Aorta (tissue), 5 donors: ENCODE measurements at regions not wholly inside any gene's neighbourhood (a gene's known extent, or its start where the extent isn't known, plus 50 kb on each side); places are given as distances from the start of the nearest gene placed in this dataset.

Experiments used
- ATAC-seq: fragments of 200-7000 bp; cut with Tn5 transposase; one replicate; pipeline ENCODE4 v1.9.1; 2022; ENCODE audit warnings: moderate library complexity; ENCODE audit not compliant: low FRiP score
- DNase-seq, 2 donors: peaks; one replicate each; pipeline ENCODE4 v3.0.0-alpha.2; 2020
- H3K27ac ChIP-seq, 2 donors: one replicate each; pipeline ENCODE4 v1.5.1; 2013; ENCODE audit warnings: low read length in 2 of 2, mild to moderate bottlenecking in 2 of 2, moderate library complexity in 2 of 2, control low read depth in 1 of 2, inconsistent platforms in 1 of 2, low read depth in 1 of 2
- H3K27me3 ChIP-seq, 2 donors: one replicate each; pipeline ENCODE4 v1.6.1; 2013; ENCODE audit warnings: control low read depth in 1 of 2, low read length in 1 of 2, mild to moderate bottlenecking in 1 of 2, moderate library complexity in 1 of 2; ENCODE audit not compliant: insufficient read depth in 2 of 2, control insufficient read depth in 1 of 2
- H3K36me3 ChIP-seq, 2 donors: one replicate each; pipeline ENCODE4 v1.6.1; 2013; ENCODE audit warnings: control low read depth in 1 of 2, low read length in 1 of 2, mild to moderate bottlenecking in 1 of 2; ENCODE audit not compliant: insufficient read depth in 2 of 2, control insufficient read depth in 1 of 2
- H3K4me1 ChIP-seq, 2 donors: one replicate each; pipeline ENCODE4 v1.6.1; 2013; ENCODE audit warnings: low read length in 2 of 2, control low read depth in 1 of 2, mild to moderate bottlenecking in 1 of 2, moderate library complexity in 1 of 2; ENCODE audit not compliant: insufficient read depth in 2 of 2, control insufficient read depth in 1 of 2
- H3K4me3 ChIP-seq, 2 donors: one replicate each; pipeline ENCODE4 v1.5.1; 2013; ENCODE audit warnings: low read length in 2 of 2, control low read depth in 1 of 2, mild to moderate bottlenecking in 1 of 2
- H3K9me3 ChIP-seq: one replicate; pipeline ENCODE4 v1.6.1; 2013; ENCODE audit warnings: mild to moderate bottlenecking, low read length; ENCODE audit not compliant: control insufficient read depth
- WGBS, 2 donors: extraction: QIAGEN DNeasy Blood & Tissue Kit; methylation state at CpG; one replicate each; pipeline ENCODE4 v1.1.7; 2013; 5-methylcytosine and 5-hydroxymethylcytosine counted together
- intact Hi-C, 2 donors: fragments of 100-400 bp; cut with DNase I; formaldehyde crosslinking; loops; one replicate each; pipeline versions ENCODE4 v1.14.2 to v1.15.0; 2022
- donor health status: healthy with polysubstance abuse.
- donor health status: Bipolar disorder and iron deficiency.
- donor health status: DM: no; HTN: no; CAD: no.
- donor health status: DM: no; HTN: no; CAD: no.
- donor health status: DM: yes; HTN: yes; CAD: no.

GRCh38 chr22:47396105-47396504 lies 633.7 kb downstream of the TBC1D22A start:
- WGBS, 2 donors: 93 to 95% methylated on average over 12 of the region's 12 CpGs
- peak in 1 of 2 donors; percentile 61 for DNase-seq

DNA sequence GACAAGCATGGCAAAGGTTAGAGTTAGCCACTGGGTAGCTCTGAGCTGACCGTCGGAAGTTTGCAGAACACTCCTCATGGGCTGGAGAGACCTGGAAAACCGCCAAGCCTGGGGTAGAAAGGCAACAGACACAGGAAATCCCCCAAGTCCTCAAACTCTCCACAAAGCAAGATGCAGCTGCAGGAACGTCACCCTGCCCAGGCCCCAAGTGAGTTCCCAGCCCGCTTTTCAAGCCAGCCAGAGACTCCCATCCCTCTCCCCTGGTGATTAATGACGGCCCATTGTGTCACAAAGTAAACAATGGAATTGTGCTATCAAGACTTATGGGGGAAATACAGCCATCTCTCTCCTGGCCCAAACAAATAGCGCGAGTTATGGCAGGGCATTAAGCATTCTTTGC lies 633.0 kb downstream of the TBC1D22A start:
- Histone ChIP-seq H3K27ac (no peak overlapping the region), H3K4me1 (no peaks in the 10 kb centered on the region), H3K4me3 (no peak overlapping the region), H3K27me3 (no peaks in the 10 kb centered on the region), H3K9me3 (no peaks in the 10 kb centered on the region), H3K36me3 (no peaks in the 10 kb centered on the region)
- whole genome bisulfite sequencing, 2 donors: 9 to 35% methylated on average over 8 of the region's 8 CpGs
- DNase-seq (peak in 1 of 2 donors; percentile 55), ATAC-seq (no peak)
- intact Hi-C loops: no loop called here

More at GRCh38 chr22:47396105-47396504, 633.7 kb downstream of the TBC1D22A start:
- no peak overlapping the region for H3K27ac ChIP-seq
- no peaks in the 10 kb centered on the region for H3K36me3 ChIP-seq
- H3K9me3 ChIP-seq: no peaks in the 10 kb centered on the region
- no peaks in the 10 kb centered on the region for H3K27me3 ChIP-seq
- H3K4me1 ChIP-seq: no peaks in the 10 kb centered on the region
- intact Hi-C loops: no loop called here
- no peak overlapping the region for H3K4me3 ChIP-seq
- no peak for ATAC-seq

GRCh38 chr22:47394504-47395440 lies 632.3 kb downstream of the TBC1D22A start:
- Histone ChIP-seq H3K36me3 (no peaks in the 10 kb centered on the region), H3K4me1 (no peaks in the 10 kb centered on the region), H3K27ac (no peak overlapping the region), H3K27me3 (no peaks in the 10 kb centered on the region), H3K4me3 (no peak overlapping the region), H3K9me3 (no peaks in the 10 kb centered on the region)
- WGBS, 2 donors: 70 to 77% methylated on average over 12 of the region's 12 CpGs
- DNase-seq (peak in 1 of 2 donors; percentile 36), ATAC-seq (no peak)
- intact Hi-C loops: no loop called here

- Histone ChIP-seq H3K36me3 (no peaks in the 10 kb centered on the region), H3K9me3 (no peaks in the 10 kb centered on the region), H3K27me3 (no peaks in the 10 kb centered on the region), H3K4me3 (no peak overlapping the region), H3K27ac (no peak overlapping the region), H3K4me1 (no peaks in the 10 kb centered on the region)
- peak; percentile 25 to 43 for DNase-seq
- intact Hi-C loops: no loop called here
- ATAC-seq: no peak
- WGBS, 2 donors: 83 to 89% methylated on average over 9 of the region's 9 CpGs
Observed at GRCh38 chr22:47393191-47393590, 630.7 kb downstream of the TBC1D22A start.

DNA sequence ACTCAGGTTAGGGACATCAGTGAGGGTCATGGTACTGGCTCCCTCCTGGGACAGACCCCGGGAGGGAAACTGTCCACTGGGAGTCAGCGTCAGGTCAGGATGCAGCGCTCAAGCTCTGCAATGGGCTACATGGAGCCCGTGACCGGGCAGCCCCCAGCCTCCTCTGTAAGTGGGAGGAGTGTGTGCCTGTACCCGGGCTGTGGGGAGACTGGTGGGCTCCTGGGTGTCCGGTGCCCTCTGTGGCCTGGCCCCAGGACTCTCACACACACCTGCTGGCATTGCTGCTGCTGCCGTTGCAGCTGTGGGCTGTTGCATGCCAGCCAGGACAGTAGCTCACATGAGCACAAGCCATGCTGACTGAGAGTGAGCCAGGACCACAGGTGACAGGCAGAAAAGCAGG lies 630.3 kb downstream of the TBC1D22A start:
- Histone ChIP-seq H3K27ac (no peak overlapping the region), H3K36me3 (no peaks in the 10 kb centered on the region), H3K27me3 (no peaks in the 10 kb centered on the region), H3K4me3 (no peak overlapping the region), H3K4me1 (no peaks in the 10 kb centered on the region), H3K9me3 (no peaks in the 10 kb centered on the region)
- intact Hi-C loops: no loop called here
- DNase-seq: peak; percentile 17 to 59
- 78 to 83% methylated on average over 8 of the region's 8 CpGs for WGBS, 2 donors
- ATAC-seq: no peak

DNA sequence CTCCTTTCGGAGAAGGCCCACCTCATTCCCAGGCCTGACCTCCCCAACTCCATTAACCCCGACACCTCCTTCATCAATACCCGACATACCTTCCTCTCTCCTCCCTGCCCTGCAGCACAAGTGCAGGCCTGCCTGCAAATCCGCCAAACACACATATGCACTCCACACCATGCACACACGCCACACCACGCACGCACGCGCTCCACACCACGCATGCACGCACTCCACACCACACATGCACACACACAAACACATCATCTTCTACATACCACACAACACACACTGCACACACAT lies 629.6 kb downstream of the TBC1D22A start:
- intact Hi-C loops: no loop called here
- Histone ChIP-seq H3K4me1 (no peaks in the 10 kb centered on the region), H3K36me3 (no peaks in the 10 kb centered on the region), H3K27ac (no peak overlapping the region), H3K27me3 (no peaks in the 10 kb centered on the region), H3K9me3 (no peaks in the 10 kb centered on the region), H3K4me3 (no peak overlapping the region)
- WGBS, 2 donors: 73 to 89% methylated on average over 11 of the region's 11 CpGs
- DNase-seq (peak in 1 of 2 donors; percentile 25), ATAC-seq (no peak)

GRCh38 chr22:47391169-47392053 lies 629.0 kb downstream of the TBC1D22A start:
- Histone ChIP-seq H3K9me3 (no peaks in the 10 kb centered on the region), H3K4me3 (no peak overlapping the region), H3K4me1 (no peaks in the 10 kb centered on the region), H3K27me3 (no peaks in the 10 kb centered on the region), H3K27ac (no peak overlapping the region), H3K36me3 (no peaks in the 10 kb centered on the region)
- intact Hi-C loops: no loop called here
- DNase-seq (peak; percentile 34 to 63), ATAC-seq (no peak)
- 79 to 80% methylated on average over 22 to 23 of the region's 23 CpGs for WGBS, 2 donors

DNA sequence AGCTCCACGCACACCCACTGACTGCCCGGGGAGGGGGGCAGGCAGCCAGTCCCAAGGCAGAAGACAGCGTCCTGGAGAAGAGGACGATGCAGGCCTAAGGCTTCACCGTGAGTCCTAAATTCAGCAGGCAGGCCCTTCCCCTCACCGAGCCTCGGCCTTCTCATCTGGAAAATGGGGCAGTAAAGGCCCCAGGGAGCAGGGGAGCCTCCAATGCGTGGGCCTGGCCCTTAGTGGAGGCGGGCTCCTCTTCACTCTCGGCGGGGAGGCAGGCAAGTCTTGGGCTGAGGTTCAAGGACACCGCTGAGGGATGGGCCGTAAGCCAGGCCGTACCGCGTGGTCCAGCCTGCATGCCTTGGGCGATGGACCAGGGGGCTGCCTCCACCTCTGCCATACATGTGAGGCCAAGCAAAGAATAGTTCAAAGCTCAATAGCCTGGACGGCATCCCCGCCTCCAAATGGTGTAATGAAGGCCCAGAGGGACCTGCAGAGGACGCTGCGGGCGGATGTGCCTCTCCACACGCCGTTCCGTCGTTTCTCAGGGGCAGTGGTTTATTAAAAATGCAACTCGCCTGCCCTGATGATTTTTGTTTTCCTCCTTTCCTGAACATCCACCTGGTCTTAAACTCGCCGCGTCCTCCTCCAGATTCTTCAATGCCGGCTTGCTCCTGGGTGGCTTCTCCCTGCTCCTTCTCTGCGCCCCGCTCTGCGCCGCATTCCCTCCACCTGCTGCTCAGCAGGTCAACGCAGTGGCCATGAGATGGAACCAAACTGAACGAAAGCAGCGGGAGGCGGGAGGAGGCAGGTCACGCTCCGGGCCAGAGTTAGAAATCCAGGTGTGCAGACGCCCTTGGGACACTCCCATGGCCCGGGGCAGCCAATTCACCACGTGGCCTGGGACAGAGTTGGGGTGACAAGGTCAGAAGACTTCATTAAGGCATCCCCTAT lies 627.8 kb downstream of the TBC1D22A start:
- intact Hi-C loops: no loop called here
- no peak overlapping the region for H3K4me3 ChIP-seq
- H3K4me1 ChIP-seq: no peaks in the 10 kb centered on the region
- no peak overlapping the region for H3K27ac ChIP-seq
- no peaks in the 10 kb centered on the region for H3K36me3 ChIP-seq
- no peaks in the 10 kb centered on the region for H3K27me3 ChIP-seq
- H3K9me3 ChIP-seq: no peaks in the 10 kb centered on the region
- ATAC-seq (no peak), DNase-seq (peak; percentile 32 to 55)
- 82 to 87% methylated on average over 44 of the region's 44 CpGs for WGBS, 2 donors
